ENCODE measurements at regions not wholly inside any gene's neighbourhood (a gene's known extent, or its start where the extent isn't known, plus 50 kb on each side); places are given as distances from the start of the nearest gene placed in this dataset.

DNA sequence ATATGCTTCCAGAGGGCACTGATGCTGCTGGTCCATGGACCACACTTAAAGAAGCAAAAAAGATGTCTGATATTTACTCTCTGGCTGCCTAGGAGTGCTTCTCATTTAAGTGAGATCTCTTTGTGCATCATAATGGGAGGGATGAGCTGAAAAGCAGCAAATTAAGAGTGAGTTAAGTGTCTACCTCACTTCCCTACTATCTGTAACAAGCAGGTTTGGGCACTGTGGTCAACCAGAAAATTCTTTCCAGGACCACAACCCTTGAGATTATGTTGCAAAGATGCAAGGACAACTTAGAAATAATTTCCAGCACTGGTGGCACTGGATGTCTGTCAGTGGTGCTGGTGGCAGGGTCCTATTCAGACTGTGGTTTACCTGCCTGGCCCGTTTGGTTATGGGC lies 52.1 kb upstream of the USPL1 start:
- Histone ChIP-seq H3K27me3 (ENCODE audit: insufficient read depth) (no peaks in the 10 kb centered on the region), H3K4me1 (ENCODE audit: control insufficient read depth in 1 of 2, insufficient read depth in 2 of 2, low read depth in 1 of 2, low read length in 1 of 2) (peaks cover 6 to 13% of the 10 kb centered on the region in 2 experiments), H3K9me3 (no peaks in the 10 kb centered on the region), H3K4me2 (no peak overlapping the region), H3F3A (replicated peaks; ENCODE audit: insufficient read depth) (peaks cover 15% of the 10 kb centered on the region), H3K27ac (ENCODE audit: low read depth in 2 of 2, low read length in 1 of 2) (no peak overlapping the region), H3K36me3 (replicated peaks in 1 of 2; ENCODE audit: control insufficient read depth in 1 of 2, insufficient read depth in 2 of 2, low read length in 1 of 2) (no peaks in the 10 kb centered on the region), H2AFZ (ENCODE audit: low read depth) (no peak overlapping the region), H4K20me1 (ENCODE audit: insufficient read depth) (no peaks in the 10 kb centered on the region), H3K9me2 (no peaks in the 10 kb centered on the region), H3K9ac (no peak overlapping the region), H3K79me2 (ENCODE audit: insufficient read depth) (no peaks in the 10 kb centered on the region), H3K4me3 (ENCODE audit: low read depth in 2 of 2, low read length in 1 of 2) (no peak overlapping the region)
- 89% methylated on average over 1 of the region's 1 CpG for WGBS (ENCODE audit: low lambda C conversion rate)
- POLR2A ChIA-PET = no interaction called here
- no peak for DNase-seq
- CTCF ChIA-PET = no interaction called here
- TF ChIP-seq, protein P1, sequence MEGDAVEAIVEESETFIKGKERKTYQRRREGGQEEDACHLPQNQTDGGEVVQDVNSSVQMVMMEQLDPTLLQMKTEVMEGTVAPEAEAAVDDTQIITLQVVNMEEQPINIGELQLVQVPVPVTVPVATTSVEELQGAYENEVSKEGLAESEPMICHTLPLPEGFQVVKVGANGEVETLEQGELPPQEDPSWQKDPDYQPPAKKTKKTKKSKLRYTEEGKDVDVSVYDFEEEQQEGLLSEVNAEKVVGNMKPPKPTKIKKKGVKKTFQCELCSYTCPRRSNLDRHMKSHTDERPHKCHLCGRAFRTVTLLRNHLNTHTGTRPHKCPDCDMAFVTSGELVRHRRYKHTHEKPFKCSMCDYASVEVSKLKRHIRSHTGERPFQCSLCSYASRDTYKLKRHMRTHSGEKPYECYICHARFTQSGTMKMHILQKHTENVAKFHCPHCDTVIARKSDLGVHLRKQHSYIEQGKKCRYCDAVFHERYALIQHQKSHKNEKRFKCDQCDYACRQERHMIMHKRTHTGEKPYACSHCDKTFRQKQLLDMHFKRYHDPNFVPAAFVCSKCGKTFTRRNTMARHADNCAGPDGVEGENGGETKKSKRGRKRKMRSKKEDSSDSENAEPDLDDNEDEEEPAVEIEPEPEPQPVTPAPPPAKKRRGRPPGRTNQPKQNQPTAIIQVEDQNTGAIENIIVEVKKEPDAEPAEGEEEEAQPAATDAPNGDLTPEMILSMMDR (IDR thresholded peaks at IDR 0.05) = no peak
- TF ChIP-seq, protein P2, sequence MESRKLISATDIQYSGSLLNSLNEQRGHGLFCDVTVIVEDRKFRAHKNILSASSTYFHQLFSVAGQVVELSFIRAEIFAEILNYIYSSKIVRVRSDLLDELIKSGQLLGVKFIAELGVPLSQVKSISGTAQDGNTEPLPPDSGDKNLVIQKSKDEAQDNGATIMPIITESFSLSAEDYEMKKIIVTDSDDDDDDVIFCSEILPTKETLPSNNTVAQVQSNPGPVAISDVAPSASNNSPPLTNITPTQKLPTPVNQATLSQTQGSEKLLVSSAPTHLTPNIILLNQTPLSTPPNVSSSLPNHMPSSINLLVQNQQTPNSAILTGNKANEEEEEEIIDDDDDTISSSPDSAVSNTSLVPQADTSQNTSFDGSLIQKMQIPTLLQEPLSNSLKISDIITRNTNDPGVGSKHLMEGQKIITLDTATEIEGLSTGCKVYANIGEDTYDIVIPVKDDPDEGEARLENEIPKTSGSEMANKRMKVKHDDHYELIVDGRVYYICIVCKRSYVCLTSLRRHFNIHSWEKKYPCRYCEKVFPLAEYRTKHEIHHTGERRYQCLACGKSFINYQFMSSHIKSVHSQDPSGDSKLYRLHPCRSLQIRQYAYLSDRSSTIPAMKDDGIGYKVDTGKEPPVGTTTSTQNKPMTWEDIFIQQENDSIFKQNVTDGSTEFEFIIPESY (IDR thresholded peaks at IDR 0.05; ENCODE audit: borderline replicate concordance, low read depth) = no peak
- TF ChIP-seq, protein P3, sequence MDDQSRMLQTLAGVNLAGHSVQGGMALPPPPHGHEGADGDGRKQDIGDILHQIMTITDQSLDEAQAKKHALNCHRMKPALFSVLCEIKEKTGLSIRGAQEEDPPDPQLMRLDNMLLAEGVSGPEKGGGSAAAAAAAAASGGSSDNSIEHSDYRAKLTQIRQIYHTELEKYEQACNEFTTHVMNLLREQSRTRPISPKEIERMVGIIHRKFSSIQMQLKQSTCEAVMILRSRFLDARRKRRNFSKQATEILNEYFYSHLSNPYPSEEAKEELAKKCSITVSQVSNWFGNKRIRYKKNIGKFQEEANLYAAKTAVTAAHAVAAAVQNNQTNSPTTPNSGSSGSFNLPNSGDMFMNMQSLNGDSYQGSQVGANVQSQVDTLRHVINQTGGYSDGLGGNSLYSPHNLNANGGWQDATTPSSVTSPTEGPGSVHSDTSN (IDR thresholded peaks at IDR 0.05) = no peak
- TF ChIP-seq TEAD4 (IDR thresholded peaks at IDR 0.05; ENCODE audit: borderline replicate concordance, insufficient read depth) (no peak), SMC3 (IDR thresholded peaks at IDR 0.05; ENCODE audit: low read depth, low read length) (no peak), EZH2phosphoT487 (IDR thresholded peaks at IDR 0.05; ENCODE audit: borderline replicate concordance, low read depth) (no peak), ELF1 (IDR thresholded peaks at IDR 0.05) (no peak), GABPA (IDR thresholded peaks at IDR 0.05; ENCODE audit: low read depth) (no peak), CHD2 (IDR thresholded peaks at IDR 0.05; ENCODE audit: low read length, partially characterized antibody) (no peak), TCF12 (IDR thresholded peaks at IDR 0.05) (no peak)

DNA sequence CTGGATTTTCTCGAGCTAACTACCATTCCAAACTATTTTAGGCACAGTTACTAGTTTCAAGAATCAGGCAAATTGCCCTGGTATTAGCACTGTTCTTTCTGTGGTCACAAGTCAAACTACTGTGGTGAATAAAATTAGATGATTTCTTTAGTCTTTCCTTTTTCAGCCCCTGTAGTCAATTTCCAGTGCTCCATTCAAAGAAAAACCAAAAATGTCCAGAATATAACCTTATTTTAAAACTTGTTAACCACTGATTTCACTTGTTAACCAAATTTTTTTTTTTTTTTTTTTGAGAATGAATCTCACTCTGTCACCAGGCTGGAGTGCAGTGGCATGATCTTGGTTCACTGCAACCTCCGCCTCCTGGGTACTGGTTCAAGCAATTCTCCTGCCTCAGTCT lies 50.6 kb upstream of the USPL1 start:
- Histone ChIP-seq H3K79me2 (ENCODE audit: insufficient read depth) (0 out of 2 replicates have a peak, but pooled peaks cover 4% of the 10 kb centered on the region), H3K4me2 (no peak overlapping the region), H3K9me3 (no peaks in the 10 kb centered on the region), H3K27ac (ENCODE audit: low read depth in 2 of 2, low read length in 1 of 2) (no peak overlapping the region), H3K27me3 (ENCODE audit: insufficient read depth) (no peaks in the 10 kb centered on the region), H3K9me2 (no peaks in the 10 kb centered on the region), H3K4me3 (ENCODE audit: low read depth in 2 of 2, low read length in 1 of 2) (no peak overlapping the region), H3F3A (replicated peaks; ENCODE audit: insufficient read depth) (peaks cover 17% of the 10 kb centered on the region), H2AFZ (ENCODE audit: low read depth) (no peak overlapping the region), H3K4me1 (ENCODE audit: control insufficient read depth in 1 of 2, insufficient read depth in 2 of 2, low read depth in 1 of 2, low read length in 1 of 2) (peaks cover 6 to 13% of the 10 kb centered on the region in 2 experiments), H3K36me3 (replicated peaks in 1 of 2; ENCODE audit: control insufficient read depth in 1 of 2, insufficient read depth in 2 of 2, low read length in 1 of 2) (no peaks in the 10 kb centered on the region), H3K9ac (no peak overlapping the region), H4K20me1 (ENCODE audit: insufficient read depth) (no peaks in the 10 kb centered on the region)
- DNase-seq = no peak
- ChIA-PET POLR2A (no interaction called here), CTCF (interaction anchor here (0.6 to 1.2 kb wide), 2 partner anchors 10 to 38 kb away, joined by 3 to 4 read pairs; no protein-coding TSS in a partner anchor)
- WGBS (ENCODE audit: low lambda C conversion rate) = 91% methylated on average over 2 of the region's 2 CpGs
- TF ChIP-seq YY1 (IDR thresholded peaks at IDR 0.05; ENCODE audit: low read depth) (no peak), GABPA (IDR thresholded peaks at IDR 0.05; ENCODE audit: low read depth) (no peak), POLR2AphosphoS5 (IDR thresholded peaks at IDR 0.05; ENCODE audit: low read depth, low read length) (no peak), FOSL2 (IDR thresholded peaks at IDR 0.05; ENCODE audit: borderline replicate concordance, low read depth) (no peak), SIN3A (IDR thresholded peaks at IDR 0.05; ENCODE audit: borderline replicate concordance, low read depth, low read length) (no peak), TEAD4 (IDR thresholded peaks at IDR 0.05; ENCODE audit: borderline replicate concordance, insufficient read depth) (no peak), RCOR1 (IDR thresholded peaks at IDR 0.05; ENCODE audit: low read length) (no peak), FOXM1 (IDR thresholded peaks at IDR 0.05; ENCODE audit: low read depth) (no peak)
- TF ChIP-seq, protein P4, sequence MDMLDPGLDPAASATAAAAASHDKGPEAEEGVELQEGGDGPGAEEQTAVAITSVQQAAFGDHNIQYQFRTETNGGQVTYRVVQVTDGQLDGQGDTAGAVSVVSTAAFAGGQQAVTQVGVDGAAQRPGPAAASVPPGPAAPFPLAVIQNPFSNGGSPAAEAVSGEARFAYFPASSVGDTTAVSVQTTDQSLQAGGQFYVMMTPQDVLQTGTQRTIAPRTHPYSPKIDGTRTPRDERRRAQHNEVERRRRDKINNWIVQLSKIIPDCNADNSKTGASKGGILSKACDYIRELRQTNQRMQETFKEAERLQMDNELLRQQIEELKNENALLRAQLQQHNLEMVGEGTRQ (IDR thresholded peaks at IDR 0.05; ENCODE audit: borderline replicate concordance, low read depth, low read length) = no peak
- TF ChIP-seq, protein P5, sequence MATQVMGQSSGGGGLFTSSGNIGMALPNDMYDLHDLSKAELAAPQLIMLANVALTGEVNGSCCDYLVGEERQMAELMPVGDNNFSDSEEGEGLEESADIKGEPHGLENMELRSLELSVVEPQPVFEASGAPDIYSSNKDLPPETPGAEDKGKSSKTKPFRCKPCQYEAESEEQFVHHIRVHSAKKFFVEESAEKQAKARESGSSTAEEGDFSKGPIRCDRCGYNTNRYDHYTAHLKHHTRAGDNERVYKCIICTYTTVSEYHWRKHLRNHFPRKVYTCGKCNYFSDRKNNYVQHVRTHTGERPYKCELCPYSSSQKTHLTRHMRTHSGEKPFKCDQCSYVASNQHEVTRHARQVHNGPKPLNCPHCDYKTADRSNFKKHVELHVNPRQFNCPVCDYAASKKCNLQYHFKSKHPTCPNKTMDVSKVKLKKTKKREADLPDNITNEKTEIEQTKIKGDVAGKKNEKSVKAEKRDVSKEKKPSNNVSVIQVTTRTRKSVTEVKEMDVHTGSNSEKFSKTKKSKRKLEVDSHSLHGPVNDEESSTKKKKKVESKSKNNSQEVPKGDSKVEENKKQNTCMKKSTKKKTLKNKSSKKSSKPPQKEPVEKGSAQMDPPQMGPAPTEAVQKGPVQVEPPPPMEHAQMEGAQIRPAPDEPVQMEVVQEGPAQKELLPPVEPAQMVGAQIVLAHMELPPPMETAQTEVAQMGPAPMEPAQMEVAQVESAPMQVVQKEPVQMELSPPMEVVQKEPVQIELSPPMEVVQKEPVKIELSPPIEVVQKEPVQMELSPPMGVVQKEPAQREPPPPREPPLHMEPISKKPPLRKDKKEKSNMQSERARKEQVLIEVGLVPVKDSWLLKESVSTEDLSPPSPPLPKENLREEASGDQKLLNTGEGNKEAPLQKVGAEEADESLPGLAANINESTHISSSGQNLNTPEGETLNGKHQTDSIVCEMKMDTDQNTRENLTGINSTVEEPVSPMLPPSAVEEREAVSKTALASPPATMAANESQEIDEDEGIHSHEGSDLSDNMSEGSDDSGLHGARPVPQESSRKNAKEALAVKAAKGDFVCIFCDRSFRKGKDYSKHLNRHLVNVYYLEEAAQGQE (IDR thresholded peaks at IDR 0.05; ENCODE audit: low read depth, low read length) = no peak
